RCC 7860 (cell line): ENCODE measurements at regions not wholly inside any gene's neighbourhood (a gene's known extent, or its start where the extent isn't known, plus 50 kb on each side); places are given as distances from the start of the nearest gene placed in this dataset.

Source experiments
- DNase-seq: peaks from one replicate; pipeline ENCODE4 v3.0.0-alpha.2; 2015; ENCODE audit warnings: low spot score
- FAIRE-seq: peaks from 2 replicates; lab custom pipeline; 2012; peaks lifted over from hg19 to GRCh38; lab: Jason Lieb, UNC

- no peak for FAIRE-seq
- no peak for DNase-seq
Measured at GRCh38 chr10:52915391-52915790, 142.8 kb upstream of the MBL2 start.

- FAIRE-seq: no peak
Measured at GRCh38 chr10:52911163-52911562, 138.6 kb upstream of the MBL2 start.

DNA sequence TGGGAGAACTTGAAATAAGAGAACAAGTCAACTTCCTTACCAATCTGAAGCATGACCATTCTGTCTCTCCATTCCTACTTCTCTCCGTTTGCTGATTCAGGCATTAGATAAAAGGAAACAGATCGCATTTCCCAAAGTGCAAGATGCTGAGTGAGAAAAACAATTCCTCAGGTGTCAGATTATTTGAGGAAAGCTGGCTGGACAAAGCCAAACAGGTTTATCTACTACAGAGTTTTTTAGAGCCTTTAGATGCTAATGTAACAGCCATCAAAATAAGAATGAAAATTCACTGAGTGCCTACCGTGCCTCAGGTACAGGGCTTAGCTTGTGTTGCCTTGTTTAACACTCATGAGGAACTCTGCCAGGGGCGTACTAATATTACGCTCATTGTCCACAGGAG lies 135.9 kb upstream of the MBL2 start:
- DNase-seq (no peak), FAIRE-seq (no peak)

More at GRCh38 chr10:52911163-52911562, 138.6 kb upstream of the MBL2 start:
- no peak for DNase-seq

DNA sequence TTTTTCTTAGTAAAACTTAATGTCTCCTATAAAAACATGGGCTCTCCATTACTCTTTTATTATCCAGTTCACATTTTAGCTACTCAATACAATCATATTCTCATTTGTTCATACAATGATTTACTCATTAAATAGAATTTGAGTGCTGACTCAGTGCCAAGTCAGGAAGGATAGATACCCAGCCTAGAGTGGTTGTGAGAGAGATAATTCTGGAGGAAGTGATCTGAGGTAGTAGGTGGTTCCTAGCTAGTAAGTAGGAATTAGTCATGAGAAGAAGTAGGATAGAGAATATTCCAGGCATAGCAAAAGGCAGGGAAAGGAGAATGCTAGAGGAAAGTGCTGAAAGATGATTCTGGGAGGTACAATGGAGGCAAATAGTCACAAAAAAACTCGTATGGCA lies 133.5 kb upstream of the MBL2 start:
- DNase-seq: peak; percentile 69

DNA sequence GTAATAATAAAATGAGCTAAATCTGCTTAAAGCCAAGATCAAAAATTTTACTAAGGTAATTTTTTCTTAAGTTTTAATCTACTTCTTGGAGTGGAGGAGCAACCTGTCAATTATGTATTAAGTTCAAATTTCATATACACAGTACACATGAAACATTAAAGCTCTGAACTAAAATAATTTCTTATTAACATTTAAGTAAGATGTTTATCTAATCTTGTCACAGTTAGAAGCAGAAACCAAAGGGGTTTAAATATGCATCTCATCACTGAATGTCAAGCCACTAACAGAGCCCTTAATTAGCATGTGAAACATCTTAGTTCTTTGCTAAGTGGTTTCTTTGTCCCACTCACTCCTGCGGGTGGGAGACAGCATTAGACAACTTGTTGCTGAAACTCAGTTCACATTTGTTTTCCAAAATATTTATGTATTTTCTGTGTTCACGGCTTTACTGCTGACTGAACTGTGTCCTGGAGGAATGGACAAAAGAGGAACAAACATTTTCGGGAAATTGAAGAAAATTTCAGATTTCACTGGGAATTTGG lies 130.9 kb upstream of the MBL2 start:
- FAIRE-seq: no peak

More for the DNA sequence above, 133.5 kb upstream of the MBL2 start:
- peak; percentile 91 for FAIRE-seq

DNA sequence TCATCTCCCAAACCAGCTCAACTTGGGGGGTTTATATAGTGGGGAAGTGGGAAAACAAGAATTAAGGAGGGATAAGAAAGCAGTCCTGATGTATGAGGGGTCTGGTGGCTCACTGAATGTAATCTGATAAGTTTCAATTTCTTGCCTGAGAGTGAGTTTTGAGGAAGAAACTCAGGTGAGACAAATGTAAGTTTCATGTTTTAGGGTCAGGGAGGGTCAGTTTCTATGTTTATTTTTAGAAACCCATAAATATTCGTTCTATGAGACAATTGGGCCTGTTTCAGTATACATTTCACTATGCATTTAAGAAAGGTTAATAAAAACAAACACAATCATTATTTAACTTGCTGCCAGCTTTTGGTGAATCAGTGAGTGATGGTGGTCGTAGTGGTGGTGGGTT lies 128.0 kb upstream of the MBL2 start:
- no peak for DNase-seq
- FAIRE-seq: no peak

More for the DNA sequence above, 130.9 kb upstream of the MBL2 start:
- no peak for DNase-seq

GRCh38 chr10:52897162-52897561 lies 124.6 kb upstream of the MBL2 start:
- no peak for DNase-seq
- no peak for FAIRE-seq

DNA sequence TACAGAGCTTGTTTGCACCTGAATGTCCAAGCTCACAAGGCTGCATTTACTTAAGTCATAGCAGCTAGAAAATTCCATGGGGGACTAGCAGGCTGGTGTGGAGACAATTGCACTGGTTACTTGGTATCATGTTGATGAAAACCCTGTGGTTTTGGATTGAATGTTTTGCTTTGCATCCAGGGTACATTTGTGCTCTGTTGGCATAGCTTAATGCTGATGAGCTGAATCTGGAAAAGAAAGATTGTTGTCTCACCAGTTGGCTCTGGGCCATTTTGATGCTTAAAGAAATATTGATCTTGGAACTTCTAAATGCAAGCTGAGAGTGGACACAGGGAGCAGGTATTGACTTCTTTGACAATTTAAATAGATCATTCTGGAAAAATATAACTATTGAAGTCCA lies 122.5 kb upstream of the MBL2 start:
- no peak for FAIRE-seq

DNA sequence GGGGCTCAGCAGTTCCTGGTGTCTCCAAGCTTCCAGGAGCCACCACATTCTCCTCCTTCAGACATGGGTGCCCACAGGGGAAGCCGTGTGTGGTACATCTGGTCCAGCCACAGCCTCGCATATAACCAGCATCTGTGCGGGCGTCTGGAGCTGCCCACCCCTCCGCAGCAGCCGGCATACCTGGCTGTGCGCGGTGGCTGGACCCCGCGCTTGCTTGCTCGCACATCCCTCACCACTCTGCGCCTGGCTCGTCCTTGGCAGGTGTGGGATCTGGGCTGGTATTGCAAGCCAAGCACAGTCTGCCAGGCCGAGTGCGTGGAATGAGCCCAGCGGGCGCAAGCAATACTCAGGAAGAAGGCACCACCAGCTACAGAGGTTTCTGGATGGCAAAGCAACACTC lies 117.7 kb upstream of the MBL2 start:
- DNase-seq (no peak), FAIRE-seq (no peak)

More for the DNA sequence above, 122.5 kb upstream of the MBL2 start:
- DNase-seq: no peak

DNA sequence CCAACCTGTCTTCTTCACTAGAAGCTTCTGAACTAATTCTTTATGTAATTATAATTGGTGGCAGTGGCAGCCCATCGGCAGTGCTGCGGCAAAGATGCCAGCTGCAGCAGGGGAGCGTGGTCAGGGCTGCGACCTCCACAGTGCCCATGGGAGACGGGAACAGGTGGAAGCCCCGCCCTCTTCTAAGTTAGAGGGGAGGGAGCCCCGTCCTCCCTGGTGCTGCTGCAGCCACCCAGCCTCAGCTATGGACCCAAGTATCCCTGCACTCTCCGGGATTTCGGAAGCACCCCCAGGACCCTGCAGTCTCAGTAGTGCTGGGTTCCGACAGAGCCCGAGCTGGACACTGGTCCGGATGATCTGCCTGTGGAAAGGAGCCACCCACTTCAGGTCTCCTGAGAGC lies 117.0 kb upstream of the MBL2 start:
- FAIRE-seq: no peak
- DNase-seq: no peak

GRCh38 chr10:52883996-52884871 lies 111.7 kb upstream of the MBL2 start:
- DNase-seq (peak; percentile 94), FAIRE-seq (peak; percentile 87)

DNA sequence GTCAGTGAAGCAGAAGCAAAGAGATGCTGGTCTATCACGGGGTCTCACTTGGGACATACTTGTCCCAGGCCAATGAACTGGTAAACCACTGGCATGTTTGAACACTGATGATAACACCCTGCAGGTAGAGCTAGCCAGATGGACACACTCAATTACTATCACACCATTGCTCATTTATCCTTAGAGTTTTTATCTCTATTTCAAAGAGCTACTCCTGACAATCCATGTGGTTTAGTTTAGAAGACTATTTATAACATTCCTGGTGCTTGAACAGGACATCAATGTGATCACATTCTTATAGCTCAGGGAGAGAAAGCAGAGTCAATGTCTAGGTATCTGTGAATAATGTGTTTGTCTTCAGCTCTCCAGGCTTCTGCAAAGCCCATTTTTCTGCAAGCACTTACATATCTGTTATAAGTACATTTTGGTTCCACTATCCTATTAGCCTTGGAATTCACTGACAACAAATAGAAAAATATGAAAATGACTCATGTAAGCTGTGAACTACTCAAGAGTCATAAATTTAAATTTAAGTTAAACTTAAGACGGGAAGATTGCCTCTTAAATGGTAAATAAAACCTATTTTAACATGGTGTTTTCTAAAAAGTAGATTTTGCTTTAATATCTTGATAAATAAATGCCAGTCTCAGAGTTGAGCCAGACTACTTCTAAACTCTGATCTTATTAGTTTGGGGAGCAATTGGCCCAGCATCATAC lies 106.7 kb upstream of the MBL2 start:
- peak; percentile 96 for DNase-seq
- peak; percentile 96 for FAIRE-seq

DNA sequence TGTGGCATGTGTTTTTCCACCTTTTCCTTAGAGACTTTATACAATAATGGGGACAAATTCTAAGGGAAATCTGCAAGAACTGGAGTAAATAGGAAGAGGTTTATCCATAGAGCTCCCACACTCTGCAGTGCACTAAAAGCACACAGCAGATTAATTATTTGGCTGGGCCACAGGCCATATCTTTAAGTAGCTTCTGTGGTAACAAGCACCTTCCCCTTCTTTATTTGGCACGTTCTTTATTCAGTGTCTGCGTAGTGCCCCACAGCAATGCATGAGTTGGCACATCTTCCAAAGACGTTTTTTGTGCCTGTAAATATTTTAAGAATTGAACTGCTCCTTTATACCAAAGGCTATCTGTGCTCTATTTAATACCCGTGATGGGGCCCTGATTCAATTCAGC lies 104.9 kb upstream of the MBL2 start:
- DNase-seq: no peak
- FAIRE-seq: no peak

DNA sequence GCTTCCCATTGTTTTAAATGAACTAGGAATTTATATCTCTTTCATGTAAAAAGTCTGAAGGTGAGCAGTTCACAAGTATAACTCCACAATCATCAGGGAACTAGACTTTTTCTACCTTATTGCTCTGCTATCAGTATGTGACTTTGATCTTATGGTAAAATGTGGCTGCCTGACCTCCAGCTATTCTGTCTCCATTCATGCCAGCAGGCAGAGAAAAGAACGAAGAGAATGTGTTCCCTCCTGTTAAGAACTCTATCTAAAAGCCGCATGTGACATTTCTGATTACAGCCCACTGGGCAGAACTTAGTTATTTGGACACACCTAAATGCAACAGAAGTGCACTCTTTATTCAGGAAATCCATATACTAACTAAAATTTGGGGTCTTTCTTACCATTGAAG lies 102.8 kb upstream of the MBL2 start:
- no peak for FAIRE-seq

DNA sequence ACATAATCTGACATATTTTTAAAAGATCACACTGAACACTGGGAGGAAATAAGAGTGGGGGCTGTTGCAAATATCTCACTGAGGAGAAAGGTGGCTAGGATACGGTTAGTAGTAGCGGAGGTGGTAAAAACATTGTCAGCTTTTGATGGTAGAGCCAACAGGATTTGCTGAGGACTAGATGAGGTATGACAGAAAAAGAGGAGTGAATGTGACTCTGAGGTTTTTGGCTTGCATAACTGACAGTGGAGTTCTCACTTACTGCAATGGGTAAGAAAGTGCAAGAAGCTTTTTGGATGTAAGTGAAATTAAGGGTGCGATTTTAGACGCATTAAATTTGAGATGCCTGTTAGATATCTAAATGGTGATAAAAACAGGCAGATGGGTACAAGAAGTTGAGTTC lies 102.0 kb upstream of the MBL2 start:
- no peak for FAIRE-seq
- no peak for DNase-seq

More for the DNA sequence above, 102.8 kb upstream of the MBL2 start:
- DNase-seq: no peak

DNA sequence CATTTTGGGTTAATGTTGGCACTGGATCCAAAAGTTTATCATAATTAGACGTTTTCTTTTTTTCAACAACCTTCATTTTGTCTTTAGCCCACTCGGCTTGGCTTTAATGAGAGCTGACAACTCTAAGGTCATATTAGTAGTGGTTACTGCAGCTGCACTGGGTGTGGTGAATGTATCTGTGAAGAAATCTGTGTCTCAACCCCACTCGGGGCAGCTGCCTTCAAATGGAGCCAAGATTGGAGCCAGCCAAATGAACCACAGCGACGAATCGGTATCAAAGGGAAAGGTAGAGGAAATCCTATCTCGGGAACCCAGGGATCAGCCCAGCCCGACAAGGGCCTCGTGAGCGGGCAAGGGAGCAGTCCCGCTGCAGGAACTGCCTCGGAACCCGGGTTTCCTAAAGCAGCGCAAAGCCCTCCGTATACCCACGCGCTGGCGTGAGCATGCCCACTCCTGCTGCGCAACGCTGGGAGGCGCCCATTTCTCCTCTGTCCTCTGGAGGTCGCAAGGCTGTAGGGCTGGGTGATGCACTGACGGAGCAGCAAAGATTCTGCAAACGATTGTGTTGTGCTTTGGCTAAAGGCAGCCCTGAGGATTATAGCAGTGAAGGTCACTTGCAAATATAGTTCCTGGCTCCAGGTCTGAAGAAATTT lies 98.7 kb upstream of the MBL2 start:
- DNase-seq (no peak), FAIRE-seq (no peak)

DNA sequence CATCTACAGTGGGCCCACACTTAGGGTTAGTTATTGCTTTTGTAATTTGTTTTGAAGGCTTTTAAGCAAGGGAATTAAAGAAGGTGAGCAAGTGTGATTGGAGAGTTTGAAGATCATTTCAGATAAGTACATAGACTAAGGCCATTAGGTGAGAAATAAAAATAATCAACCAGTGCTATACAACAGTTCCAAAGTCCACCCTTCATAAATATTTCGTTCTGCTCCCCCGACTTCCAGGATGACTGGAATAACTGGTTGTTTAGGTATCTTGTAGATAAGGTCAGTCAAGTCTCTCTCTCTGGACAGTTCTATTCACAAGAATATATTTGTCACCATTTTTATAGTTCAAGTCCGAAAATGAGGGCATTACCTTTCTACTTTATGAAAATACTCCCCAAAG lies 98.0 kb upstream of the MBL2 start:
- FAIRE-seq (no peak), DNase-seq (no peak)

GRCh38 chr10:52869864-52870263 lies 97.3 kb upstream of the MBL2 start:
- FAIRE-seq: no peak
- no peak for DNase-seq

DNA sequence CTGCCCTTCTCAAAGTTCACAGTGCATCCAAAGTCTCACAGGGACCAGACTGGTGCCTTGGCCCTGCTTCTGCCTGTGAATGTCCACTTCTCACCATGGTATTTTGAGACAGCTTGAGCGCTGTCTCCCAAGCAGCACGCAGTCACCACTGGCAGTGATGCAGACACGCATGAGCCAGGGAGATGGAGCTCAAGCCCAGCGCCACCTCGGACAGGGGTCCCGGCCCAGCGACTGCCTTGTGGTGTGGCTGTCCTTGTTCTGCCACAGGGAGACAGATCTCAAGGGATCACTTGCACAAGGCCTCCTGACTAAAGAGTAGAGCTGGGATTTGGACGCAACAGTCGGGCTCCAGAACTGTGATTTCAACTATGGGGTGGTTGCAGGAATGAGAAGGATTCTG lies 92.6 kb upstream of the MBL2 start:
- no peak for DNase-seq
- no peak for FAIRE-seq

DNA sequence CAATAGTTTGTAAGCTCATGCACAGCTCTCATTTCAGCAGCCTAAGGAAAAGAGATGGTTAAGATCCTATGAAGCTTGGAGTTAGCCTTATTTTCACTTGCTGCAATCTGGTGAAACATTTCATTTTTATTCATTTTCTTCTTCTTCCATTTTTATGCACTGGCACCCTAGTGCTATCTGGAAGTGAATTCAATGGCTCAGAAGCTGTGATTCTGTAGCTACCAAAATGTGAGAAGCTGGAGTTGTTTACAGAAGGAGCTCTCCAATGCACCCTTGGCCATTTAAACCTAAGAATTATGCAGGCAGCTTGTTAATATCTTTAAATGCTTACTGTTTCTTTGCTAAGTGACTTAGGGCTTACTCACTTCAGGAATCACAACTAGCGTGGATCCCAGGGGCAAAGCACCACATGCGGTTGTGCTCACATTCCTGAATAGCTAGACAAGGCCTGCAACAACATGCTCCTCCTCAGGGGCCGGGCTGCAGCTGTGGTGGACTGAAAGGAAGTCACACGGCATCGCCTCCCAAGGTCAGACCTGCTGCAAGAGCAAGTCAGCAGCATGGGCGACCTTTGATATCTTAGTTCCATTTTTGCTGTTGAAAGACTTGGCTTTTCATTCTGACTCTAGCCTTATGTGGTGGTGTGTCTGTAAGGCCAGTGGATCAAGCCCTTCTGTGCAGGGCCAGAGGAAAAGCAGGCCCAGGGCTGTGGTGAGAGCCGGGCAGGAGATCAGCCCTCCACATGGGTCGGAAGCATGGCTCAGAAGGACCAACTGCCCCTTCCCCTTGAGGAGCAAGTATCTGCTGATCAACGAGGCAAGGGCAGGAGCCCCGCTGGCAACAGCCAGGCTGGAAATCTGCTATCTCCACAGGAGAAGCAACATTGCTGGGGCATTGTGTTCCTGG lies 91.9 kb upstream of the MBL2 start:
- peak; percentile 94 for DNase-seq
- FAIRE-seq: peak; percentile 97
